GM23248 (cell line): ENCODE measurements at regions not wholly inside any gene's neighbourhood (a gene's known extent, or its start where the extent isn't known, plus 50 kb on each side); places are given as distances from the start of the nearest gene placed in this dataset.

Source experiments
- DNase-seq: peaks from one replicate; pipeline ENCODE4 v3.0.0-alpha.2; 2015
- H2AFZ ChIP-seq: fragments of 200-600 bp; sonication (generic); 2 replicates; pipeline ENCODE4 v1.6.1; 2016; ENCODE audit warnings: antibody characterized with exemption
- H3F3A ChIP-seq: fragments of 200-600 bp; sonication (generic); 2 replicates; pipeline ENCODE4 v1.6.1; 2016; ENCODE audit warnings: mild to moderate bottlenecking, antibody characterized with exemption, mixed run types; ENCODE audit not compliant: insufficient read depth
- H3K27ac ChIP-seq: fragments of 200-600 bp; sonication (generic); 2 replicates; pipeline ENCODE4 v1.5.1; 2016; ENCODE audit warnings: mild to moderate bottlenecking
- H3K27me3 ChIP-seq: fragments of 200-600 bp; sonication (generic); replicated peaks from 2 replicates; pipeline ENCODE4 v1.6.1; 2016; ENCODE audit warnings: mild to moderate bottlenecking; ENCODE audit not compliant: insufficient read depth
- H3K36me3 ChIP-seq: fragments of 200-600 bp; sonication (generic); 2 replicates; pipeline ENCODE4 v1.6.1; 2016; ENCODE audit warnings: low read depth, mild to moderate bottlenecking
- H3K4me1 ChIP-seq: fragments of 200-600 bp; sonication (generic); 2 replicates; pipeline ENCODE4 v1.6.1; 2016; ENCODE audit warnings: mild to moderate bottlenecking; ENCODE audit not compliant: insufficient read depth
- H3K4me2 ChIP-seq: fragments of 200-600 bp; sonication (generic); one replicate; pipeline ENCODE4 v1.6.1; 2016; ENCODE audit warnings: mild to moderate bottlenecking; ENCODE audit not compliant: unreplicated experiment
- H3K4me3 ChIP-seq: fragments of 200-600 bp; sonication (generic); 2 replicates; pipeline ENCODE4 v1.5.1; 2016; ENCODE audit warnings: mild to moderate bottlenecking
- H3K79me2 ChIP-seq: fragments of 200-600 bp; sonication (generic); 2 replicates; pipeline ENCODE4 v1.6.1; 2016; ENCODE audit warnings: mild to moderate bottlenecking; ENCODE audit not compliant: insufficient read depth
- H3K9ac ChIP-seq: fragments of 200-600 bp; sonication (generic); 2 replicates; pipeline ENCODE4 v1.6.1; 2016; ENCODE audit warnings: mild to moderate bottlenecking
- H3K9me2 ChIP-seq: fragments of 200-600 bp; sonication (generic); 2 replicates; pipeline ENCODE4 v1.6.1; 2016; ENCODE audit warnings: mixed run types, mild to moderate bottlenecking, moderate library complexity; ENCODE audit not compliant: insufficient read depth
- H3K9me3 ChIP-seq: fragments of 200-600 bp; sonication (generic); one replicate; pipeline ENCODE4 v1.6.1; 2017; ENCODE audit warnings: low read depth
- H4K20me1 ChIP-seq: fragments of 200-600 bp; sonication (generic); 2 replicates; pipeline ENCODE4 v1.6.0; 2016; ENCODE audit not compliant: insufficient read depth
- EZH2 ChIP-seq: fragments of 200-600 bp; sonication (generic); IDR thresholded peaks from 2 replicates; pipeline ENCODE4 v1.6.1; 2018; ENCODE audit warnings: antibody characterized with exemption, mild to moderate bottlenecking; ENCODE audit not compliant: insufficient read depth, poor library complexity, severe bottlenecking
- EZH2phosphoT487 ChIP-seq: fragments of 200-600 bp; sonication (generic); IDR thresholded peaks from 2 replicates; pipeline ENCODE4 v1.6.1; 2018; ENCODE audit warnings: antibody characterized with exemption, moderate library complexity, mild to moderate bottlenecking, low read depth; ENCODE audit not compliant: insufficient read depth
- WGBS, 2 experiments: methylation state at CpG; one replicate each; pipeline ENCODE4 v1.1.6; 2015 to 2017; ENCODE audit warnings: low lambda C conversion rate in 2 of 2, low coverage in 1 of 2; ENCODE audit errors: missing lambda C conversion rate in 2 of 2; 5-methylcytosine and 5-hydroxymethylcytosine counted together
- in situ Hi-C: fragments of 300-500 bp; cut with MboI; formaldehyde crosslinking; loops from 2 replicates; pipeline ENCODE4 v1.15.0; 2020

DNA sequence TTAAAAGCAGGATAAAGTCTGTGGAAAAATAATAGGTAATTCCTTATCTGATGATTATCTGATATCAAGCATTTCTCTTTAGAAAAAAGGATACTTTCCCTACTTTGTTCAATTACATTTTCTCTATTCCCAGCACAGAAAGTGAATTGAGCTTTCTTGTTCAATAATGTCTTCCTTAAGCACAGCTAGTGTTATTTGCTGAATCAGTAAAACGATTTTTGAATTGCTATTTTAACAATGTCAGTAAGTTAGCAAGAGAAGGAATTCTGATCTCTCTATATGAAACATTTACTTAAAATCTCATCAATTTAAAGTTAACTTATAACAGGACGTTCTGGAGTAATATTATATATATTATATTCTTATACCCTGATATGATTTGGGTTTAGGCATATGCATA lies 337.2 kb upstream of the ANKRD30A start:
- WGBS, 2 experiments, result 33 to 36% methylated on average over 2 of the region's 2 CpGs

DNA sequence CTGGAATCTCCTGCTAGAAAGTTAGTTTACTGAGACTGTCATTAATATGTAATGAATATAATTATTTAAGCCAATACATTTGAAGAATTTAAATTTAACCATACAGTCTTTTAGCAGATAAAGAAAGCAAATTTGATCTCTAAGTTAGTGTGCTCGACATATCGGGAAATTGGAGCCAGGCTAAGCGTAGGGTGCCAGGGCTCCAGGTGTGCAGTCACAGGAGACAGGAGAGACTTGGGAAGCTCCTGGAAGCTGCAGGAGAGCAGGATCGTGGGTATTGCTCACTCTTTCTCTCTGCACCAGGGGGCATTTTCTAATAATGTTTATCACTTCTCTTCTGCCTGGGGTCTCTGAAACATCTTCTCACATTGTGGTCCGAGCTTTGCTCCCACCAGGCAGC lies 342.0 kb upstream of the ANKRD30A start:
- H3F3A ChIP-seq, result no peaks in the 10 kb centered on the region
- 69% methylated on average over 5 of the region's 5 CpGs for WGBS, 2 experiments
- in situ Hi-C loops, result loop anchor here (5.0 kb wide), 1 partner anchor 1151 kb away; no protein-coding TSS in a partner anchor

More for the DNA sequence above, 337.2 kb upstream of the ANKRD30A start:
- Histone ChIP-seq H3K9me2 (no peaks in the 10 kb centered on the region), H3K4me1 (no peaks in the 10 kb centered on the region), H4K20me1 (no peaks in the 10 kb centered on the region), H3K4me3 (no peak overlapping the region), H2AFZ (no peak overlapping the region), H3F3A (no peaks in the 10 kb centered on the region), H3K79me2 (no peaks in the 10 kb centered on the region), H3K9ac (no peak overlapping the region), H3K27me3 (no peaks in the 10 kb centered on the region), H3K4me2 (no peak overlapping the region), H3K36me3 (no peaks in the 10 kb centered on the region), H3K9me3 (no peaks in the 10 kb centered on the region), H3K27ac (no peak overlapping the region)
- no peak for TF ChIP-seq EZH2phosphoT487
- TF ChIP-seq EZH2, result no peak
- in situ Hi-C loops, result no loop called here
- DNase-seq, result no peak

DNA sequence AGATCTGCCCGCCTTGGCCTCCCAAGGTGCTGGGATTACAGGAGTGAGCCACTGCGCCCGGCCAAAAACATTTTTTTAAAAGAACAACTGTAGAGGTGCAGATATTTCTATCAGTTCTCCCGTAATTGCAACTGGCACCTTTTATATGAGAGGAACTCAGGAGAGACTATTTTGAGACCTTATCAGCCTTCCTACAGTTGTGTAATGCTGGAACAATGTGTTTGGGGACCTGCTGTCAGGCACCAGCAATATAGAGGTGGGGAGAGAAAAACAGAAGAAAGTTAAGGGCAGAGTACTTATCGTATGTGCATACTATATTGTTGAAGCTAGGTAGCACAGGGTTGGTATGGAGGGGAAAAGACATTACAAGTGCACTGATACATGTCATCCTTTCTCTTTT lies 343.8 kb upstream of the ANKRD30A start:
- H3K9ac ChIP-seq, result no peak overlapping the region

More for the DNA sequence above, 342.0 kb upstream of the ANKRD30A start:
- no peak overlapping the region for H3K4me2 ChIP-seq
- no peak overlapping the region for H3K4me3 ChIP-seq
- no peak overlapping the region for H3K9ac ChIP-seq
- no peaks in the 10 kb centered on the region for H3K27me3 ChIP-seq
- H3K27ac ChIP-seq, result no peak overlapping the region
- H3K9me3 ChIP-seq, result no peaks in the 10 kb centered on the region
- no peaks in the 10 kb centered on the region for H4K20me1 ChIP-seq
- no peaks in the 10 kb centered on the region for H3K36me3 ChIP-seq
- H3K9me2 ChIP-seq, result no peaks in the 10 kb centered on the region
- peaks cover 8% of the 10 kb centered on the region; the same call in 1 of the 2 replicates for H3K4me1 ChIP-seq
- H2AFZ ChIP-seq, result no peak overlapping the region
- no peak for DNase-seq
- no peaks in the 10 kb centered on the region for H3K79me2 ChIP-seq
- TF ChIP-seq EZH2 (no peak), EZH2phosphoT487 (no peak)

DNA sequence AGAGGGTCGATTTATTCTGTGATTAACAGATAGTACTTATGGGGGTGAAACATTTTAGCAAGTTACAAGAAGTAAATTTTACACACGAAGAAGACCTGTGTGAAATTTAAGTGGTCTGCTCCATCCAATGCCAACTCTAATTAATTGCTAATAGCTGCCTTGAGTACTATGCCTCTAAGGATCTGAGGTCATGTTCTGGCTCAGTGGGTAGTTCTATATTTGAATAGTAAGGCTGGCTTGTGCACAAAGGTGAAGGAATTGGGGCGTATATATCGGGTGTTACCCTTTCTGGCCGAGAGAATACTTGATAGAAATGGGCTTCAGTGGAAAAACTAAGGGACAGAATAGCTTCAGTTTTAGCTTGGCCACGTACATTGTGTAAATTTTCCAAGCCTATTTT lies 345.2 kb upstream of the ANKRD30A start:
- DNase-seq, result no peak
- Histone ChIP-seq H3K9me2 (no peaks in the 10 kb centered on the region), H3K4me3 (no peak overlapping the region), H4K20me1 (no peaks in the 10 kb centered on the region), H3K9ac (no peak overlapping the region), H3K27me3 (no peaks in the 10 kb centered on the region), H3K27ac (no peak overlapping the region), H3K36me3 (no peaks in the 10 kb centered on the region), H3K79me2 (no peaks in the 10 kb centered on the region), H3K4me2 (no peak overlapping the region), H3F3A (no peaks in the 10 kb centered on the region), H2AFZ (no peak overlapping the region), H3K9me3 (no peaks in the 10 kb centered on the region), H3K4me1 (peaks cover 8% of the 10 kb centered on the region; the same call in 1 of the 2 replicates)
- 57 to 62% methylated on average over 6 of the region's 6 CpGs for WGBS, 2 experiments
- TF ChIP-seq EZH2, result no peak
- TF ChIP-seq EZH2phosphoT487, result no peak
- in situ Hi-C loops, result loop anchor here (5.0 kb wide), 1 partner anchor 1148 kb away; no protein-coding TSS in a partner anchor

More for the DNA sequence above, 343.8 kb upstream of the ANKRD30A start:
- in situ Hi-C loops, result loop anchor here (5.0 kb wide), 1 partner anchor 1149 kb away; no protein-coding TSS in a partner anchor
- DNase-seq, result no peak
- WGBS, 2 experiments, result 69 to 71% methylated on average over 5 of the region's 5 CpGs
- H3K9me2 ChIP-seq, result no peaks in the 10 kb centered on the region
- H3K4me3 ChIP-seq, result no peak overlapping the region
- no peaks in the 10 kb centered on the region for H4K20me1 ChIP-seq
- TF ChIP-seq EZH2phosphoT487 (no peak), EZH2 (no peak)
- H3K4me1 ChIP-seq, result peaks cover 8% of the 10 kb centered on the region; the same call in 1 of the 2 replicates
- no peak overlapping the region for H3K27ac ChIP-seq
- no peaks in the 10 kb centered on the region for H3K27me3 ChIP-seq
- H3K9me3 ChIP-seq, result no peaks in the 10 kb centered on the region
- H3K79me2 ChIP-seq, result no peaks in the 10 kb centered on the region
- no peak overlapping the region for H2AFZ ChIP-seq
- no peak overlapping the region for H3K4me2 ChIP-seq
- no peaks in the 10 kb centered on the region for H3K36me3 ChIP-seq
- H3F3A ChIP-seq, result no peaks in the 10 kb centered on the region
